ENCODE measurements at regions not wholly inside any gene's neighbourhood (a gene's known extent, or its start where the extent isn't known, plus 50 kb on each side); places are given as distances from the start of the nearest gene placed in this dataset.

GRCh38 chr5:85337435-85337834 lies 952.8 kb upstream of the EDIL3 start:
- TF ChIP-seq POLR2AphosphoS5 (IDR thresholded peaks at IDR 0.05): no peak
- no peak for TF ChIP-seq CTCF (IDR thresholded peaks at IDR 0.05)
- TF ChIP-seq POLR2A (IDR thresholded peaks at IDR 0.05): no peak

Data from stomach (tissue), 4 donors.